ENCODE measurements at regions not wholly inside any gene's neighbourhood (a gene's known extent, or its start where the extent isn't known, plus 50 kb on each side); places are given as distances from the start of the nearest gene placed in this dataset.

GRCh38 chr6:48733581-48733980, 622.6 kb upstream of the PTCHD4 start:
- TF ChIP-seq, protein P1, sequence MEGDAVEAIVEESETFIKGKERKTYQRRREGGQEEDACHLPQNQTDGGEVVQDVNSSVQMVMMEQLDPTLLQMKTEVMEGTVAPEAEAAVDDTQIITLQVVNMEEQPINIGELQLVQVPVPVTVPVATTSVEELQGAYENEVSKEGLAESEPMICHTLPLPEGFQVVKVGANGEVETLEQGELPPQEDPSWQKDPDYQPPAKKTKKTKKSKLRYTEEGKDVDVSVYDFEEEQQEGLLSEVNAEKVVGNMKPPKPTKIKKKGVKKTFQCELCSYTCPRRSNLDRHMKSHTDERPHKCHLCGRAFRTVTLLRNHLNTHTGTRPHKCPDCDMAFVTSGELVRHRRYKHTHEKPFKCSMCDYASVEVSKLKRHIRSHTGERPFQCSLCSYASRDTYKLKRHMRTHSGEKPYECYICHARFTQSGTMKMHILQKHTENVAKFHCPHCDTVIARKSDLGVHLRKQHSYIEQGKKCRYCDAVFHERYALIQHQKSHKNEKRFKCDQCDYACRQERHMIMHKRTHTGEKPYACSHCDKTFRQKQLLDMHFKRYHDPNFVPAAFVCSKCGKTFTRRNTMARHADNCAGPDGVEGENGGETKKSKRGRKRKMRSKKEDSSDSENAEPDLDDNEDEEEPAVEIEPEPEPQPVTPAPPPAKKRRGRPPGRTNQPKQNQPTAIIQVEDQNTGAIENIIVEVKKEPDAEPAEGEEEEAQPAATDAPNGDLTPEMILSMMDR (IDR thresholded peaks at IDR 0.05), result no peak
- Histone ChIP-seq H3K27ac (no peak overlapping the region), H3K4me3 (no peak overlapping the region), H3K27me3 (ENCODE audit: insufficient read depth in 3 of 3, low read length in 2 of 3) (no peaks in the 10 kb centered on the region), H3K36me3 (ENCODE audit: insufficient read depth in 1 of 2, low read depth in 1 of 2) (no peaks in the 10 kb centered on the region), H3K9me3 (no peaks in the 10 kb centered on the region), H3K4me1 (no peaks in the 10 kb centered on the region)
- DNase-seq, result no peak
- intact Hi-C loops (cut with DNase I), result no loop called here
- WGBS, 3 donors, result 39 to 58% (median 58%) methylated on average over 1 of the region's 1 CpG
- ATAC-seq, result no peak

DNA sequence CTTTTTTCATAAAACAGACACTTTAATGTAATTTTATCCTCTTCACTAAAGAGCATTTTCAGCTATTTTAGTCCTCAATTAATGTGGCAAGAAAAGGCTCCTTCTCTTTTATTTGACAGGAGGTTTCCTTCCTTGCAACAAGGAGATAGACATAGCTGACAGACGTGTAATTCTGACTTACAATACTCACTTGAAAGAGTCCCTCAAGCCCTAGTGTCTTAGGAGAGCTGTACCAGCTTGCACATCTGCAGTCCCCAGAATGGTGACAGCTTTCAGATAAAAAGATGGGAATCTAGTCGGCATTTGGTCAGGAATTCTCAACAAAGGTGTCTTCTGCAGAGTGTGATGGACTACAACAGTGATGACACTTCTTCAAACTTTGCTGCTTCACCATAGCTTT, 603.7 kb upstream of the PTCHD4 start:
- TF ChIP-seq, protein P1 (IDR thresholded peaks at IDR 0.05), result no peak
- Histone ChIP-seq H3K27me3 (ENCODE audit: insufficient read depth in 3 of 3, low read length in 2 of 3) (no peaks in the 10 kb centered on the region), H3K27ac (no peak overlapping the region), H3K4me1 (no peaks in the 10 kb centered on the region), H3K9me3 (peaks cover 3% of the 10 kb centered on the region), H3K4me3 (no peak overlapping the region), H3K36me3 (ENCODE audit: insufficient read depth in 1 of 2, low read depth in 1 of 2) (no peaks in the 10 kb centered on the region)
- intact Hi-C loops (cut with DNase I), result no loop called here
- DNase-seq (no peak), ATAC-seq (no peak)
- 59 to 69% (median 68%) methylated on average over 2 of the region's 2 CpGs for WGBS, 3 donors

DNA sequence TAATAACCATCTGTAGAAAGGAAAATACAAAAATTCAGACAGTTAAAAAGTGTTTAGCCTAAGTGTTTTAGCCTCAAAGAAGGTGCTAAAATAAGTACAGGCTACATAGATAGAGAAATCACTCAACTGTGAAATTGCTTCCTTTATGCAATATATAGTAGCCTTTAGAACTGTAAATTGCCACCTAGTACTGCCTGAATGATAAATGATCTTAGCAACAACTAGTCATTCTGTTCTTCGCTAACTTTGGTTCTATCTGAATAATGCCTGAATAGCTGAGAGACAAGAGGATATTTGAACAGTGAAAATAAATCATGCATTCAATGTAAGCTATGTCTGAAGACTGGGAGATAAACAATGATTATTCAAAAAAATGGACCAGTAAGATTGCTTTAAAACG, 603.3 kb upstream of the PTCHD4 start:
- Histone ChIP-seq H3K4me3 (no peak overlapping the region), H3K27me3 (ENCODE audit: insufficient read depth in 3 of 3, low read length in 2 of 3) (no peaks in the 10 kb centered on the region), H3K27ac (no peak overlapping the region), H3K4me1 (no peaks in the 10 kb centered on the region), H3K36me3 (ENCODE audit: insufficient read depth in 1 of 2, low read depth in 1 of 2) (no peaks in the 10 kb centered on the region), H3K9me3 (no peaks in the 10 kb centered on the region)
- intact Hi-C loops (cut with DNase I), result no loop called here
- WGBS, 3 donors, result 59 to 65% (median 59%) methylated on average over 2 of the region's 2 CpGs
- ATAC-seq (no peak), DNase-seq (no peak)
- TF ChIP-seq, protein P1 (IDR thresholded peaks at IDR 0.05), result no peak

- Histone ChIP-seq H3K27me3 (ENCODE audit: insufficient read depth in 3 of 3, low read length in 2 of 3) (no peaks in the 10 kb centered on the region), H3K4me3 (no peak overlapping the region), H3K4me1 (no peaks in the 10 kb centered on the region), H3K27ac (no peak overlapping the region), H3K36me3 (ENCODE audit: insufficient read depth in 1 of 2, low read depth in 1 of 2) (no peaks in the 10 kb centered on the region), H3K9me3 (no peaks in the 10 kb centered on the region)
- intact Hi-C loops (cut with DNase I), result no loop called here
- ATAC-seq (no peak), DNase-seq (no peak)
- 85 to 89% (median 89%) methylated on average over 2 of the region's 2 CpGs for WGBS, 3 donors
- TF ChIP-seq, protein P1 (IDR thresholded peaks at IDR 0.05), result no peak
Observed at GRCh38 chr6:48713612-48714011, 602.6 kb upstream of the PTCHD4 start.

DNA sequence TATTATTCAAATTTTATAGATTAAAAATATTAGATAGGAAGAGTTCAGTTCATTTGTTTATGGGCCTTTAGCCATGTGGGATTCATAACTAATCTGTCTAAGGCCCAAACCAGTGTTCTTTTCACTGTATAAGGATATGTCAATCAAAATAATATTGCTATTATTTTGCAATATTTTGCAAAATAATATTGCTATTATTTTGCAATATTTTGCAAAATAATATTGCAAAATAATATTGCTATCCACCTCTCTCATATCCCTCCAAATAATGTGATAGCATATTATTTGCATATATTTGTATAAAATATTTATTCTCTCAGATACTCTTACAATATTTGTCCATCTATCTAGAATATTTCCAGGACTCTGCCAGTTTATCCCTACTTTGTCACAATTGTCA, 595.3 kb upstream of the PTCHD4 start:
- TF ChIP-seq, protein P1 (IDR thresholded peaks at IDR 0.05), result no peak

More for the DNA sequence above, 595.3 kb upstream of the PTCHD4 start:
- H3K9me3 ChIP-seq, result peaks cover 5% of the 10 kb centered on the region
- no peak for ATAC-seq
- no peak overlapping the region for H3K27ac ChIP-seq
- H3K36me3 ChIP-seq (ENCODE audit: insufficient read depth in 1 of 2, low read depth in 1 of 2), result no peaks in the 10 kb centered on the region
- no peak overlapping the region for H3K4me3 ChIP-seq
- H3K27me3 ChIP-seq (ENCODE audit: insufficient read depth in 3 of 3, low read length in 2 of 3), result no peaks in the 10 kb centered on the region
- intact Hi-C loops (cut with DNase I), result no loop called here
- DNase-seq, result no peak
- no peaks in the 10 kb centered on the region for H3K4me1 ChIP-seq

All from psoas muscle (tissue), 7 donors.